HuH-7 (cell line): ENCODE measurements at regions not wholly inside any gene's neighbourhood (a gene's known extent, or its start where the extent isn't known, plus 50 kb on each side); places are given as distances from the start of the nearest gene placed in this dataset.

Experiments
- DNase-seq: peaks from one replicate; pipeline ENCODE4 v3.0.0; 2011; ENCODE audit warnings: low spot score

GRCh38 chr7:15751191-15751701, 64.8 kb upstream of the MEOX2 start:
- no peak for DNase-seq

GRCh38 chr7:15750727-15751126, 64.2 kb upstream of the MEOX2 start:
- DNase-seq: no peak

GRCh38 chr7:15749631-15750030, 63.1 kb upstream of the MEOX2 start:
- no peak for DNase-seq

GRCh38 chr7:15747712-15748111, 61.2 kb upstream of the MEOX2 start:
- no peak for DNase-seq

GRCh38 chr7:15747301-15747700, 60.8 kb upstream of the MEOX2 start:
- no peak for DNase-seq

GRCh38 chr7:15743926-15744480, 57.5 kb upstream of the MEOX2 start:
- DNase-seq: no peak

GRCh38 chr7:15737601-15738000, 51.1 kb upstream of the MEOX2 start:
- DNase-seq: no peak
